NCI-H446 (cell line): ENCODE measurements at regions not wholly inside any gene's neighbourhood (a gene's known extent, or its start where the extent isn't known, plus 50 kb on each side); places are given as distances from the start of the nearest gene placed in this dataset.

Source experiments
- DNase-seq, 2 experiments: peaks; one replicate each; lab custom pipeline; 2025; lab: John Stamatoyannopoulos, UW

DNA sequence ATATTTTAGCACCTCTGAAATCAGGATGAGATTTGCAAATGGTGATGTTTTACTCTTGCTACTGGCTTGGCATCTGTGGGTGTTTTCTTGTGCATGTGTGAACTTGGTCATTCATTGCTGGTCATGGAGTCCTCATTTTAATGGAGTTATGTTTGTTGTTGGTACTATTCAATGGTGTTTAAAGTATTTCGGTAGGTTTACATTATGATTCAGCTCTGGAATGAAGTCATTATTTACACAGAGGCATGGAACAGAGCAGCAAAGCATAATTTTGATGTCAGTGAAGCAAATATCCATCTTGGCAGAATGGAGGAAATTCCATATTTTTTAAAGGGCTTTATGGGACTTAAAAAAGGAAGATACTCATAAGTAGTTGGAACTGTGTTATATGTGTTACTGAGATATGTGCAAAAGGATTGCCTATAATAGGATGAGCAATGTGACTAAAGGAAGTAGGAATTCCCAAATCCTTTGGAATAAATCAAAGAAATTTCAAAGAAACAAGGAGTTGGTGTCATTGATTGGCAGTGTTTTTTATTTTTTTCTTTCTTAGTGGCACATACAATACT lies 147.4 kb downstream of the ACTBL2 start:
- no peak for DNase-seq

DNA sequence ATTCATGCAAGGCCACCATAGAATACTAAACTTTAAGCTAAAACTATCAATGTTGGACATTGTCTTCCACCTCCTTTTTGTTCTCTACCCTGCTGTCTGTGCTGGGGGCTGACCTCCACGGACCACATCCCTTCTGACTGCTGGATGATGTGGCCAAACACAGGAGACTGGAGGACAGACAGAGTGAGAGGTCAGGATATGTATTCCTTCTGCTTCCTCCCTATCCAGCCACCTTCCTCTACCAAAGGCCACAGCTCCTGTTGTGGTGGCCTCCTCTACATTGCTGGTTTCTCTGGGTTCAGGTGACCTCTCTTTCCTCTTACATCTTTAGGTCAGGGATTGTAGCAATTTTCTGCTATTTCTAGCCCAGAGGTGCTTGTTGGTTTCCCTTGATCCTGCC lies 148.1 kb downstream of the ACTBL2 start:
- DNase-seq, result no peak

DNA sequence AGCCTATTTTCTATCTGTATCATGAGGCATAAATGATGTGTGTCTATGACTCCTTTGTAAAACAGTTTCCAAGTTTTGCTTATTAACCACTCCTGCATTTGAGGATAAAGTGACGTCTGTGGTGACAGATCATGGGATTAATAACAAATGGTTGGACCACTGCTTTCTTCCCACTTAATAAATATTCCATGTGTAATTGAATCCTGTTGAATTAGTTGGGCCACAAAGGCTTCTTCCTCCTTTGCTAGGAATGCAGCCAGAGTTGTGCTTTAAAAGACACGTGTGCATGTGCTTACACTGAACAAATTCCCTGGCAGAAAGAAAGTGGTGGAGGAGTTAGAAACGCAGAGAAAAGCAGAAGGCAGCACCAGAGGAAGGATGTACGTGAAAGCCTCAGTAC lies 150.2 kb downstream of the ACTBL2 start:
- DNase-seq, result no peak

DNA sequence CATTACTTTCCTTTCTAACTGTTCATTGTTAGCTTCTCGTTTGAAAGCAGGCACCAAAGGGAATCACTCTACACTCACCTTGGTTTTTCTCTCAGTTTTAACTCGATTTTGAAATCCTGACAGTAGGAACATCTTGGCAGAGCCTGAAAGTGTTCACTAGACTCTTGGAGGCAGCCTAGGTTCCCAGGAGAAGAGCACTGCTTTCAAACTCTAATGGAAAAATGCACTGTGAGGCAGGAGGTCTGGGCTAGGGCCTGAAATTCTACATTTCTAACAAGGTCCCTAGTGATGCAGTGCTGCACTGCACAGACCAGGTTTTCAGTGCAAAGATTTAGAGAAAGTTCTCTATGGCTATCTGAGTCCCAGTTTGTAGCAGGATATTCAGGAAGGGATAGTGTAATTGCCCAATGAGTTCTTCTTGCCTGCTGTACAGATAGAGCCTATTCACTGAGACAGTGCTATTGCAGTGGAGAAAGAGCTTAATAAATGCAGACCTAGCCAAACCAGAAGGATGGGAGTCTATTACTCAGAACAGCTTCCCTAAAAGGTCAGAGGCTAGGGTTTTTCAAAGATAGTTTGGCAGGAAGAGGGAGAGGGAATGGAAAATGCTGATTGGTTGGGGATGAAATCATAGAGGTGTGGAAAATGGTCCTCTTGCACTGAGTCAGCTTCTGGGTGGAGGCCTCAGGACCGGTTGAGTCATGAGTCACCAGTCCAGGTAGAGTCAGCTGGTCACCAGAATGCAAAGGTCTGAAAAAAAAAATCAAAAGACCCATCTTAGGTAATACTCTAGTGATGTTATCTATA lies 153.9 kb downstream of the GPBP1 start:
- no peak for DNase-seq

DNA sequence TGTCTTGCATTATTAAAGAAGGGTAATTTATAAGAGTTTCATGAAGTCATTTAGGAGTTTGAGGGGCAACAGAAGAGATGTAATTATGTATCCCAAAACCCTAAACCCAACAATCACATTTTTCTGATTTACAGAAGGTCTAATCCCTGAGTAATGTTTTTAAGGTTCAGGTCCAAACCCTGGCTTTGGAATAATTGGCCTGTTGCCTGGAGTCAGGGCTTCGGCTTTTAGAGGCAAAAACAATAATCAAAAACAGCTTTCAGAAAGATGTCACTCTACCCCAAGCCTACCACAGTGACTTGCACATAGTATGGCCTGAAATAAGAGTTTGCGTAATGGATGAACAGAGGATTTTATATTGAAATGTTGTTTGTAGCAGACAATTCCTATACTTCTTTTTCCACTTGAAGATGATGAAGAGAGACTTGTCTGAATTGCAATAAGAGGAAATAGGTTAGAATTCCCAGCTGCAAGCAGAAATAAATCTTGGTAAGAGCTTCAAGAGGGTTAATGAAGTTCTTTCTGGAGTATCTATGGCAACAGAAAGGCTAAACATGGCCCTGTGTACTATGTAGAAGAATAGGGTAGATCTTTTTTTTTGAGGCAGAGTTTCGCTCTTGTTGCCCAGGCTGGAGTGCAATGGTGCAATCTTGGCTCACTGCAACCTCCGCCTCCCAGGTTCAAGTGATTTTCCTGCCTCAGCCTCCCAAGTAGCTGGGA lies 152.0 kb downstream of the GPBP1 start:
- no peak for DNase-seq

DNA sequence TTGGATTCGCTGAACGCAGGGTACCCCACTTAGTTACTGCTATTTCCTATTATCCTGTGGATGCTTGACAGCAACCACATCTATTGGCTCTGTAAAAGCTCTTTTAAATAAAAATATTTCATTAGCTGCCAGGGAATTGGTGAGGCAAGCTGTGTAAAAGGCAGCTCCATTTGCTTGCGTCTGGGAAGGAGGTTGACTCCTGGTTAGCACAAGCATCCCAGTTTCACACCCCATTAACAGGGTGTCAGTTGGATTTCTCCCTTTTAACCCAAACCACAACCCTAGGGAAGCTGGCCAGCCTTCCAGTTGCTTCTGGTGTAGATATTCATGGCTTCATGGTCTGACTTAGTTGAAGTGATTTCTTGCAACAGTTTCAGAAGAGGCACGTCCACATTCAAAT lies 151.0 kb downstream of the GPBP1 start:
- DNase-seq, result no peak

DNA sequence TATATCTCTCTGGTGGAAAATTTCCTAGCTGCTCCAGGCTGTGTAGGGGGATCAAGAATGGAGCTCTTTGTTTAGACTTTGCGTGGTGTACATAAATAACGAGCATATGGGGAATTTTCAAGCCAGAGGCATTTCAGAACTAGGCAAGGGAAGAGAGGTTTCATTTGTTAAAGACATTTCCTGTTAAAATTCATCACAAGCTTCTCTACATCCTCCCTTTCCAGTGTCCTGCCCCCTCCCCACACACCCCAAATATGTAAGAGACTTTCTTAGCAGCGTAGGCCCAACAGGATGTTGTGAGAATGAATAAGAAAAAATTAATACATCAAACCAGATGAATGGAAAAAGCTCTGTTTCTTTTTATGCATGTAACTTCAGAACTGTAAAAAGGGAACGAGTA lies 150.3 kb downstream of the GPBP1 start:
- no peak for DNase-seq

DNA sequence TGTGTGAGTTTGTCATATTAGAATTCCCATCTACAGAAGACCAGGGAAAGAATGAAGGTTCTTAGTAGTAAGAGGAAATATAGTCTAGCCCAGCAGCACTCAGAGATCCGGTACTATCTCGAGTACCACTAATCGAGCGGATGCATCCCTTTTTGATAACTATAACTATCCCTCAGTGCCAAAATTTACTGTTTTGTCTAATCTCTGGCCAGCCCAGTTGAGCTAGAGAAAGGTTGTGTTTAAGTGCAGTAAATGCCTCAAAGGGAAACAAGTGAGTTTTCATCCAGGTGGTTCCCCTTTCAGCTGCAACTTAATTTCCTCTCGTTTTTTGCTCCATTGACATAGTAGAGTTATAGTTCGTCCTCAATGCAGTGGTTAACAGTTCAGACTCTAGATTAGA lies 146.7 kb downstream of the GPBP1 start:
- no peak for DNase-seq

DNA sequence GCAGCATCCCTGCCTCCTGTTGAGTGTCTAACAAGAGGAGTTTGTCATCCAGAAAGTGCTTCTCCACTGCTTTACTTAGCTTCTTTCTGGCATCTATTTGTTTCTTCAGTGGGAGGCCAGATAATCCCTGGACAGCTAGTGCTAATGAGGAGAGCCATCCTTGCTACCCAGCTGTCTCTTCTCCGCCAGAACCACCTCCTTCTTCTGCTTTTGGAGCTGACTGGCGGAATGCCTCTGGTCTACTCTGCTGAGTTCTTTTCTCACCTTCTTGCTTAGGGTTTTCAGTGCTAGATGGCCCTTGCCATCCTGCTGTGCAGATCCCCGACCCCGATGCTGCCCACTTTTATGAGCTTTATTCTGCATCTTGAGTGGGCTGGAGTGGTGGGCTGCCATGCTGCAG lies 145.8 kb downstream of the GPBP1 start:
- DNase-seq, result no peak

DNA sequence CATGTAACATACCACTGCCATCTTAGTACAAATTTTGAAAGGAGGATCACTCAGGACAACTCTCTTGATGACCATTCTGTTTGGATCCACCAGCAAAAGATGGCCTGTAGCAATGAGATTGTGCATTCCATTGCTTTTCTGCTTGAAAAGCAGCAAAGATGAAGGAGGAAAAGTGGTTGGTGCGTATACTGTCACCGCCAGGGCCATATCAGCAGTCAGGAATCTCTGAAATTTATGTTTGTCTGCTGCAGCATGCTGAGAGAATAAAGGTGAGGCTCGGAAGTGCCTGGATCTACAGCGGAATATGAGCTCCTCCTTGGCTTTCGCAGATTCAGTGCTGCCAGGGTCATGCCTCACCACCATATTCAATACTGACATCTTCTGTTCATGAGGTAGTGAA lies 144.4 kb downstream of the GPBP1 start:
- DNase-seq, result no peak

DNA sequence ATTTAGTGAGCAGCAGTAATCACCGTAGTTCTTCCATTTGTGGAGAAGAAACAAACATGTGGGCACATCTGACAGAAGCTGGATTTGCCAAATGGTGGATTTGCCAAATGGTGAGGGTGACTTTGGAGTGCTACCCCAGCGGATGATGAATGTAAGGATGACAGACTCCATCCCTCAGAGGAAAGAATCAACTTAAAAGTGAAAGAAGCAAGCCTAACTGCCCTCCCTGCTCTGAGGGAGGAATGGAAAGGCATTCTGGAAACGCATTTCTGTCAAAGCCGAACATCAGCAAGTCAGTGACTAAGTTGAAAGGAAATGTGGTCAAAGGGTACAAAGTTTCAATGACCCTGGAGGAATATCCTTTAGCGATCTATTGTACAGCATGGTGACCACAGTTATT lies 143.5 kb downstream of the GPBP1 start:
- no peak for DNase-seq

DNA sequence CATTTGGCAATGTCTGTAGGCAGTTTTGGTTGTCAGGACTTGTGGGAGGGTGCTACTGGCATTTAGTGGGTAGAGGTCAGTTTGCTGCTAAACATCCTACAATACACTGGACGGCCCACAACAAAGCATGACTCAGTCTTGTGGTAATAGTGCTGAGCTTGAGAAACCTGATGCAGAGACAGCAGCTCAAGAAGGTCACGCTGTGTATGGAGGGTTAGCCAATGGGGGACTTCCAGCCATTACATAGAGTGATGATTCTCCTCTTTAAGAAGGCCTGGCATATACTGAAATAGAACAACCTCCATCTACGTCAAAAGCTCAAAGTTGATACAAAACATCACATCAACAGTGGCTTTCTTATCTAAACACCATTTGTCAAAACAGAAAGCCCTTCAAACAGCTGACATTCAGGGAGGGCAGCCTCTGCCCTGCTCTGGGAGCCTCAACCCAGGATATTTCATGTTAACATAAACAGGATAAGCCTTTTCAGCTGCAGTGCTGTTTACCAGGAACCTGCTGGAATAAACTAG lies 143.0 kb downstream of the GPBP1 start:
- no peak for DNase-seq

DNA sequence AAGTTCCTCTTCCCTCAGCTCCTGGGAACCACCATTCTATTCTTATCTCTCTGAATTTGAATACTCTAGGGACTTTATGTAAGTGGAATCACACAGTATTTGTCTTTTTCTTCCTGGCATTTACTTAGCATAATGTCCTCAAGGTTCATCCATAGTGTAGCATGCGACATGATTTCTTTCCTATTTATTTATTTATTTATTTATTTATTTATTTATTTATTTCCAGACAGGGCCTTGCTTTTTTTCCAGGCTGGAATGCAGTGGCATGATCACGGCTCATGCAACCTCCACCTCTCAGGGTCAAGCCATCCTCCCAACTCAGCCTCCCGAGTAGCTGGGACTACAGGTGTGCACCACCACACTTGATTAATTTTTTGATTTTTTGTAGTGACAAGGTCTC lies 142.1 kb downstream of the GPBP1 start:
- no peak for DNase-seq
